K562 (cell line): ENCODE measurements at regions not wholly inside any gene's neighbourhood (a gene's known extent, or its start where the extent isn't known, plus 50 kb on each side); places are given as distances from the start of the nearest gene placed in this dataset.

Experiments
- ESRRA ChIP-seq: fragments of 450-650 bp; IDR thresholded peaks from 2 replicates; pipeline ENCODE4 v1.6.1; 2014; ENCODE audit warnings: low read depth, mild to moderate bottlenecking, moderate library complexity, borderline replicate concordance
- FOXK1 ChIP-seq: sonication (generic); formaldehyde crosslinking; IDR thresholded peaks from 2 replicates; pipeline ENCODE4 v1.8.0; 2022; ENCODE audit warnings: missing genetic modification reagents, mild to moderate bottlenecking, borderline replicate concordance
- PML ChIP-seq: IDR thresholded peaks from 2 replicates; pipeline ENCODE4 v1.6.1; 2012; ENCODE audit warnings: low read length, inconsistent platforms
- SIX5 ChIP-seq, 2 experiments: IDR thresholded peaks; 2 replicates each; pipeline ENCODE4 v1.6.1; 2011; ENCODE audit warnings: low read length in 2 of 2, borderline replicate concordance in 1 of 2, low read depth in 1 of 2, mild to moderate bottlenecking in 1 of 2, moderate library complexity in 1 of 2; ENCODE audit not compliant: insufficient read depth in 1 of 2
- TF ChIP-seq, protein P1 (sequence below), 2 experiments: fragments of 450-650 bp in 1 of 2; IDR thresholded peaks; 2 replicates each; pipeline ENCODE4 v1.6.1; 2011 to 2017; ENCODE audit warnings: low read depth in 2 of 2, antibody characterized with exemption in 1 of 2, borderline replicate concordance in 1 of 2, low read length in 1 of 2, mild to moderate bottlenecking in 1 of 2, mixed read lengths in 1 of 2; ENCODE audit not compliant: control insufficient read depth in 1 of 2

DNA sequence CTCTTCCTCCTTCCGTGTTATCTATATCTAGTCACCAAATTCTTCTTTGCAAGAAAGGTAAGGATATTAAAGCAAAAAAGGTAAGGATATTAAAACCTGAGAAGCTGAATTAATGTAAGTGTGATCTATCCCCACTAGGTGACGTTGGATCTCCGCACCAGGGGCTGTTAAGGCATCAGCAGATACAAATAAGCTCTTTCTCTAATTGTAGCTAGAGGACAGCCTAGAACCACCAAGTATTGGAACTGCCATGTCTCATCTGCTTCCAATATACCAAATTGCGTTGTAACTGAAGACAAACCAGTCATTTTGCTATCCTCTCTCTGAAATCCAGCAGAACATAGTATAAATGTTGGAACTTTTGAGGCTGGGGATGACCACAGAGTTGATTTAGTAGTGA lies 471.2 kb upstream of the TGFBR2 start:
- no peak for TF ChIP-seq PML
- TF ChIP-seq, protein P1, sequence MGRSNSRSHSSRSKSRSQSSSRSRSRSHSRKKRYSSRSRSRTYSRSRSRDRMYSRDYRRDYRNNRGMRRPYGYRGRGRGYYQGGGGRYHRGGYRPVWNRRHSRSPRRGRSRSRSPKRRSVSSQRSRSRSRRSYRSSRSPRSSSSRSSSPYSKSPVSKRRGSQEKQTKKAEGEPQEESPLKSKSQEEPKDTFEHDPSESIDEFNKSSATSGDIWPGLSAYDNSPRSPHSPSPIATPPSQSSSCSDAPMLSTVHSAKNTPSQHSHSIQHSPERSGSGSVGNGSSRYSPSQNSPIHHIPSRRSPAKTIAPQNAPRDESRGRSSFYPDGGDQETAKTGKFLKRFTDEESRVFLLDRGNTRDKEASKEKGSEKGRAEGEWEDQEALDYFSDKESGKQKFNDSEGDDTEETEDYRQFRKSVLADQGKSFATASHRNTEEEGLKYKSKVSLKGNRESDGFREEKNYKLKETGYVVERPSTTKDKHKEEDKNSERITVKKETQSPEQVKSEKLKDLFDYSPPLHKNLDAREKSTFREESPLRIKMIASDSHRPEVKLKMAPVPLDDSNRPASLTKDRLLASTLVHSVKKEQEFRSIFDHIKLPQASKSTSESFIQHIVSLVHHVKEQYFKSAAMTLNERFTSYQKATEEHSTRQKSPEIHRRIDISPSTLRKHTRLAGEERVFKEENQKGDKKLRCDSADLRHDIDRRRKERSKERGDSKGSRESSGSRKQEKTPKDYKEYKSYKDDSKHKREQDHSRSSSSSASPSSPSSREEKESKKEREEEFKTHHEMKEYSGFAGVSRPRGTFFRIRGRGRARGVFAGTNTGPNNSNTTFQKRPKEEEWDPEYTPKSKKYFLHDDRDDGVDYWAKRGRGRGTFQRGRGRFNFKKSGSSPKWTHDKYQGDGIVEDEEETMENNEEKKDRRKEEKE (IDR thresholded peaks at IDR 0.05; ENCODE audit: borderline replicate concordance in 1 of 2, control insufficient read depth in 1 of 2, low read depth in 2 of 2, low read length in 1 of 2): no peak
- no peak for TF ChIP-seq SIX5 (IDR thresholded peaks at IDR 0.05; ENCODE audit: borderline replicate concordance in 1 of 2, insufficient read depth in 1 of 2, low read depth in 1 of 2, low read length in 2 of 2)
- no peak for TF ChIP-seq FOXK1 (CRISPR knock-in tag)
- TF ChIP-seq ESRRA: no peak
